ENCODE measurements at regions not wholly inside any gene's neighbourhood (a gene's known extent, or its start where the extent isn't known, plus 50 kb on each side); places are given as distances from the start of the nearest gene placed in this dataset.

- no peaks in the 10 kb centered on the region for H3K4me1 ChIP-seq (ENCODE audit: control insufficient read depth in 1 of 2, insufficient read depth in 2 of 2, low read length in 2 of 2)
- 64% methylated on average over 2 of the region's 2 CpGs for WGBS (ENCODE audit: insufficient coverage)
- no peak overlapping the region for H2AFZ ChIP-seq (ENCODE audit: insufficient read depth, low read depth, low read length, poor library complexity, severe bottlenecking)
- H3K9ac ChIP-seq (ENCODE audit: insufficient read depth, low read length, poor library complexity, severe bottlenecking): no peak overlapping the region
- H3K79me2 ChIP-seq (ENCODE audit: insufficient read depth, low read length): no peaks in the 10 kb centered on the region
- no peaks in the 10 kb centered on the region for H3K36me3 ChIP-seq (replicated peaks in 1 of 2; ENCODE audit: control insufficient read depth in 1 of 2, insufficient read depth in 2 of 2, low read length in 2 of 2)
- no peak overlapping the region for H3K4me2 ChIP-seq (replicated peaks; ENCODE audit: extremely low read depth, low read length, poor library complexity, severe bottlenecking)
- intact Hi-C loops (cut with micrococcal nuclease): no loop called here
- Mint-ChIP-seq H3K27ac (no peak overlapping the region), H3K4me3 (no peak overlapping the region), H3K9me3 (peaks cover 0 to 4% (median 0%) of the 10 kb centered on the region in 7 donors), H3K27me3 (ENCODE audit: low read depth in 3 of 3) (no peaks in the 10 kb centered on the region), H3K4me1 (no peaks in the 10 kb centered on the region), H3K36me3 (no peaks in the 10 kb centered on the region)
- DNase-seq: no peak
- H3K9me3 ChIP-seq (replicated peaks in 1 of 2; ENCODE audit: control insufficient read depth in 1 of 2, insufficient read depth in 1 of 2, low read length in 2 of 2): no peaks in the 10 kb centered on the region
- H4K20me1 ChIP-seq (ENCODE audit: insufficient read depth, low read length): no peaks in the 10 kb centered on the region
- H3K27me3 ChIP-seq (ENCODE audit: control insufficient read depth in 2 of 2, insufficient read depth in 2 of 2, low read length in 2 of 2): no peaks in the 10 kb centered on the region
- no peak for TF ChIP-seq CTCF (IDR thresholded peaks at IDR 0.05)
- H3K27ac ChIP-seq (ENCODE audit: low read depth in 1 of 2, low read length in 2 of 2): no peak overlapping the region
- no peak overlapping the region for H3K4me3 ChIP-seq (replicated peaks in 1 of 3; ENCODE audit: low read depth in 2 of 3, low read length in 3 of 3)
Measured at GRCh38 chr4:19236473-19236872, 1015.2 kb upstream of the SLIT2 start.

GRCh38 chr4:19230906-19231545 lies 1020.7 kb upstream of the SLIT2 start:
- no peak overlapping the region for H3K9ac ChIP-seq (ENCODE audit: insufficient read depth, low read length, poor library complexity, severe bottlenecking)
- intact Hi-C loops (cut with micrococcal nuclease): no loop called here
- H3K9me3 Mint-ChIP-seq: peaks cover 0 to 4% (median 0%) of the 10 kb centered on the region in 7 donors
- H4K20me1 ChIP-seq (ENCODE audit: insufficient read depth, low read length): no peaks in the 10 kb centered on the region
- no peaks in the 10 kb centered on the region for H3K4me1 Mint-ChIP-seq
- no peaks in the 10 kb centered on the region for H3K79me2 ChIP-seq (ENCODE audit: insufficient read depth, low read length)
- H3K4me3 Mint-ChIP-seq: no peak overlapping the region
- no peaks in the 10 kb centered on the region for H3K36me3 Mint-ChIP-seq
- H3K36me3 ChIP-seq (replicated peaks in 1 of 2; ENCODE audit: control insufficient read depth in 1 of 2, insufficient read depth in 2 of 2, low read length in 2 of 2): no peaks in the 10 kb centered on the region
- peaks cover 0 to 3% (median 0%) of the 10 kb centered on the region in 3 donors for H3K27me3 Mint-ChIP-seq (ENCODE audit: low read depth in 3 of 3)
- no peak overlapping the region for H3K27ac ChIP-seq (ENCODE audit: low read depth in 1 of 2, low read length in 2 of 2)
- no peak overlapping the region for H3K27ac Mint-ChIP-seq
- no peaks in the 10 kb centered on the region for H3K4me1 ChIP-seq (ENCODE audit: control insufficient read depth in 1 of 2, insufficient read depth in 2 of 2, low read length in 2 of 2)
- DNase-seq: no peak
- no peaks in the 10 kb centered on the region for H3K9me3 ChIP-seq (replicated peaks in 1 of 2; ENCODE audit: control insufficient read depth in 1 of 2, insufficient read depth in 1 of 2, low read length in 2 of 2)
- H3K4me3 ChIP-seq (replicated peaks in 1 of 3; ENCODE audit: low read depth in 2 of 3, low read length in 3 of 3): no peak overlapping the region
- 80% methylated on average over 1 of the region's 3 CpGs for WGBS (ENCODE audit: insufficient coverage)
- no peaks in the 10 kb centered on the region for H3K27me3 ChIP-seq (ENCODE audit: control insufficient read depth in 2 of 2, insufficient read depth in 2 of 2, low read length in 2 of 2)
- H3K4me2 ChIP-seq (replicated peaks; ENCODE audit: extremely low read depth, low read length, poor library complexity, severe bottlenecking): no peak overlapping the region
- no peak for TF ChIP-seq CTCF (IDR thresholded peaks at IDR 0.05)
- no peak overlapping the region for H2AFZ ChIP-seq (ENCODE audit: insufficient read depth, low read depth, low read length, poor library complexity, severe bottlenecking)
